ENCODE measurements at regions not wholly inside any gene's neighbourhood (a gene's known extent, or its start where the extent isn't known, plus 50 kb on each side); places are given as distances from the start of the nearest gene placed in this dataset.

DNA sequence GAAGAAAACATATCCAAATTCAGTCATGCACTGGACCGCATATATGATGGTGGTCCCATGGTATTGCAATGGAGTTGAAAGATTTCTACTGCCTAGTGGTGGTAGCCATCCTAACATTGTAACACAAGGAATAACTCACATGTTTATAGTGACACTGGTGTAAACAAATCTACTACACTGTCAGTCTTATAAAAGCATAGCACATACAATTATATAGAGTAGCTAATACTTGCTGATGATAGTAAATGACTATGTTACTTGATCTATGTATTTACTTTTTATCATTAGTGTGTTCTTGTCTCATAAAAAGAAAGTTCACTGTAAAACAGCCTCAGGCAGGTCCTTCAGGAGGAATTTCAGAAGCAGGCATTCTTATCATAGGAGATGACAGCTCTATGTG, 96.0 kb upstream of the CDIN1 start:
- H3K4me1 Mint-ChIP-seq (ENCODE audit: low read depth): no peaks in the 10 kb centered on the region
- no peaks in the 10 kb centered on the region for H3K36me3 Mint-ChIP-seq (ENCODE audit: insufficient read depth)
- DNase-seq: no peak
- H3K27me3 Mint-ChIP-seq (ENCODE audit: low read depth): no peaks in the 10 kb centered on the region
- H3K4me3 Mint-ChIP-seq: no peak overlapping the region
- no peaks in the 10 kb centered on the region for H3K9me3 Mint-ChIP-seq
- no peak for ATAC-seq

DNA sequence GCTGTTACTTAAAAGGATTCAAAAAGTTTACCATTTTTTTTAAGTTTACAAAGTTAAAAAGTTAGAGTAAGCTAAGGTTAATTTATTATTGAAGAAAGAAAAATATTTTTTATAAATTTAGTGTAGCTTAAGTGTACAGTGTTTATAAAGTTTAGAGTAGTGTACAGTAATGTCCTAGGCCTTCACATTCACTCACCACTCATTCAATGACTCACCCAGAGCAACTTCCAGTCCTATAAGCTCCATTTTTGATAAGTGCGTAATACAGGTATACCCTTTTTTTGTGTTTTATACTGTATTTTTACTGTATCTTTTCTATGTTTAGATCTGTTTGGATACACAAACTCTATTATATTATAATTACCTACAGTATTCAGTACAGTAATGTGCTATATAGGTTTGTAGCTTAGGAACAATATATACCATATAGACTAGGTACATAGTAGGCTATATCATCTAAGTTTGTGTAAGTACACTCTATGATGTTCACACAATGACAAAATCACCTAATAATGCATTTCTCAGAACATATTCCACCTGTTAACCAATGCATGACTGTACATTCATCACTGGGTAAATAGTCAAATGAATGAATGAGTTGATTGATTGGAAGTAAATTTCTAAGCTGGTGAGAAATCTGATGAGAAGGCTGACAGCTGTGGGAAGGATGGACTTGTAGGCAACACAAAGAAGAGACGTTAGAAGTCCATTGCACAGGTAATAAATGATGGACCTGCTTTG, 95.2 kb upstream of the CDIN1 start:
- no peaks in the 10 kb centered on the region for H3K27me3 Mint-ChIP-seq (ENCODE audit: low read depth)
- no peaks in the 10 kb centered on the region for H3K9me3 Mint-ChIP-seq
- H3K36me3 Mint-ChIP-seq (ENCODE audit: insufficient read depth): no peaks in the 10 kb centered on the region
- ATAC-seq (no peak), DNase-seq (no peak)
- no peak overlapping the region for H3K4me3 Mint-ChIP-seq
- no peaks in the 10 kb centered on the region for H3K4me1 Mint-ChIP-seq (ENCODE audit: low read depth)

DNA sequence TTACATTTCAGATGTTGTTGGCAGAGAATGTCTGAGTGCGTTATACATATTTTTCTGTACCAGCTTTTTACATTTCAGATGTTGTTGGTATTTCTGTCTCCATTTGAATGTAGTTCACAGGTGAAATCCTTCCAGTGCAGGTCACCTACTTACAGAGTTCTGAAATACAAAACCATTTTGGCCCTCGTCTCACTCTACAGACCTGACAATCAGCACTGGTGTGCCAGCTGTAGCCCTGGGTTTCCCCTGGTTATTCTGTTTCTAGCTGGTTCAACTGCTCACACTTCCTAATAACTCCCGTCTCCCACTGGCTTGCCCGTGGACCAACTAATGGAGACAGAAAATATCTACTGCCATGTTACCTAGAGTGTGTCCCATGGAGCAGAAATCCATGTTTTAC, 87.5 kb upstream of the CDIN1 start:
- Mint-ChIP-seq H3K4me1 (ENCODE audit: low read depth) (no peaks in the 10 kb centered on the region), H3K27me3 (ENCODE audit: low read depth) (peaks cover 2% of the 10 kb centered on the region), H3K9me3 (no peaks in the 10 kb centered on the region), H3K36me3 (ENCODE audit: insufficient read depth) (no peaks in the 10 kb centered on the region), H3K4me3 (no peak overlapping the region)
- no peak for ATAC-seq
- DNase-seq: no peak

DNA sequence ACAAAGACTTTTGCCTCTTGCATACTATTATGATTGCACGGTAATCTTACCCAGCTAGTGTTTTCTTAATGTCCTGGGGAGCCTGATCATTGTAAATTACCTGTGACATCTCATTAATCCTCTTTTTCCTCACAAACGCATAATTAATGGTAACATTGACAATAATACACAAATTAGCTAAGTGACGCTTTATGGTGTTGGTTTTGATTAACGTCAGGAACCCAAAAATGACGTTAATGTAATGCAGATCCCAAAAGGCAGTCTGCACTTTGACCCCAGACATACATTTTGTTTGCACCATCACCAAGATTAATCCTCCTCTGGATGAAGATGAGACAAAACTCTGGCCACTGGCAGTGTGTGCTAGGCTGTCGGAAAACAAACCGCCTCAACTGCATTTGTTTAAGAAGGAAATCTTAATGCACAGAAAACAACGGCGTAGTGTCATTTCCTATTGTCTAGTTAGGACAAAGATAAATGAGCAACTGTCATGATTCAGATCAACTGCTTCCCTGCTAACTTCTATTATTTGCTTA, 83.9 kb upstream of the CDIN1 start:
- ATAC-seq: no peak
- Mint-ChIP-seq H3K4me1 (ENCODE audit: low read depth) (no peaks in the 10 kb centered on the region), H3K4me3 (no peak overlapping the region), H3K9me3 (no peaks in the 10 kb centered on the region), H3K27me3 (ENCODE audit: low read depth) (peaks cover 8% of the 10 kb centered on the region), H3K36me3 (ENCODE audit: insufficient read depth) (no peaks in the 10 kb centered on the region)
- DNase-seq: no peak

DNA sequence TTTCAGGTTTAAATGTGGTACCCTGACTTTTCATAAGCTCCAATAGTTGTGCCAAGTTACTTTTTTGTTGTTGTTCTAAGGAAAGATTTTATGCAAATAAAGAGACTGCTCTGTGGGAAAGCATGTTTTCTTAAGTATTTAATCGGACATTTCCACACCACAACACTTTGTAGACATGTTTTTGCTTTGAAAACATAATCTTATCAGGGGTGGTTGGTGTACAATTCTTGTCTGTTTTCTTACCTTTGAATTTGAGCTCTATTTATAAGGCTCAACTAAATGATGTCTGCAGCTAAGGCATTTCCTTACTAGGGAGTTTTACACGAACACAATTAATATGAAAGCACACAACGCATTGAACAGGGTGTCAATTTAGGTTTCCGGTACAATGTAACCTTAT, 81.5 kb upstream of the CDIN1 start:
- no peak overlapping the region for H3K4me3 Mint-ChIP-seq
- no peak for DNase-seq
- H3K27me3 Mint-ChIP-seq (ENCODE audit: low read depth): peaks cover 8% of the 10 kb centered on the region
- ATAC-seq: no peak
- no peaks in the 10 kb centered on the region for H3K9me3 Mint-ChIP-seq
- no peaks in the 10 kb centered on the region for H3K4me1 Mint-ChIP-seq (ENCODE audit: low read depth)
- H3K36me3 Mint-ChIP-seq (ENCODE audit: insufficient read depth): no peaks in the 10 kb centered on the region

DNA sequence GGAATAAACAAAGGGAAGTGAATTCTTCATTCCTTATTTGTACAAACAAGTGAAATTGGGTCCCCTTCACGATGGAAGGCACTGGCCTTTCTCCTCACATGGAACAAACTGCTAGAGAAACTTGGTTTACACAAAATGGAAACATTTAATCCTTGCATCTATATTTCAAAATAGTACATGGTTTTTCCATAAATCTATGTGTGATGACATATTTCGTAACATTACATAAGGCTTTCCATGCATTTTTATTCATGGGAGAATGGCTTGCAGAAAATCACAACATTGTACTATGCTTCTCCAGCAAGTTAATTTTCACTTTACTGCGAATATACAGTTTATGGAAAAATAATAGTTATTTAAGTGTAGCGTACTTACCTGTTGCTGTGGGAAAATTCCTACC, 81.0 kb upstream of the CDIN1 start:
- no peak for DNase-seq
- no peak overlapping the region for H3K4me3 Mint-ChIP-seq
- no peaks in the 10 kb centered on the region for H3K36me3 Mint-ChIP-seq (ENCODE audit: insufficient read depth)
- H3K27me3 Mint-ChIP-seq (ENCODE audit: low read depth): peaks cover 8% of the 10 kb centered on the region
- no peaks in the 10 kb centered on the region for H3K9me3 Mint-ChIP-seq
- no peak for ATAC-seq
- no peaks in the 10 kb centered on the region for H3K4me1 Mint-ChIP-seq (ENCODE audit: low read depth)

DNA sequence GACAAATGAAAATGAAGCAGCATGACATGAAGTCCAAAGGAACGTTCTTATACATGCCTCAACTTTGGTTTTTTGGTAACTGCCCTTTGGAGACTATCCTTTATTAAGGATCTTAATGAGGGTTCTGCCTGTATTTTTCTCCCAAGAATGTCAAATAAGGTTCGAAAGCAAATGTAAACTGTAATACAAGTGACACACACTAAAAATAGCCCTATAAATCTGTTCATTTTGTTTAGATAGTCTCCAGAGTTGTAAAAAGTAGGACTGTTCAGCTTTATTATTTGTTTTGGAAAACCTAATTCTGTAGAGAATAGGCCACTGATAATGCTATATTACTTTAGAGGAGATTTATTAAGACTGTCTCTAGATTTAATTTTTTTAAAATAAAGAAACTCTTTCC, 80.5 kb upstream of the CDIN1 start:
- no peak for DNase-seq

DNA sequence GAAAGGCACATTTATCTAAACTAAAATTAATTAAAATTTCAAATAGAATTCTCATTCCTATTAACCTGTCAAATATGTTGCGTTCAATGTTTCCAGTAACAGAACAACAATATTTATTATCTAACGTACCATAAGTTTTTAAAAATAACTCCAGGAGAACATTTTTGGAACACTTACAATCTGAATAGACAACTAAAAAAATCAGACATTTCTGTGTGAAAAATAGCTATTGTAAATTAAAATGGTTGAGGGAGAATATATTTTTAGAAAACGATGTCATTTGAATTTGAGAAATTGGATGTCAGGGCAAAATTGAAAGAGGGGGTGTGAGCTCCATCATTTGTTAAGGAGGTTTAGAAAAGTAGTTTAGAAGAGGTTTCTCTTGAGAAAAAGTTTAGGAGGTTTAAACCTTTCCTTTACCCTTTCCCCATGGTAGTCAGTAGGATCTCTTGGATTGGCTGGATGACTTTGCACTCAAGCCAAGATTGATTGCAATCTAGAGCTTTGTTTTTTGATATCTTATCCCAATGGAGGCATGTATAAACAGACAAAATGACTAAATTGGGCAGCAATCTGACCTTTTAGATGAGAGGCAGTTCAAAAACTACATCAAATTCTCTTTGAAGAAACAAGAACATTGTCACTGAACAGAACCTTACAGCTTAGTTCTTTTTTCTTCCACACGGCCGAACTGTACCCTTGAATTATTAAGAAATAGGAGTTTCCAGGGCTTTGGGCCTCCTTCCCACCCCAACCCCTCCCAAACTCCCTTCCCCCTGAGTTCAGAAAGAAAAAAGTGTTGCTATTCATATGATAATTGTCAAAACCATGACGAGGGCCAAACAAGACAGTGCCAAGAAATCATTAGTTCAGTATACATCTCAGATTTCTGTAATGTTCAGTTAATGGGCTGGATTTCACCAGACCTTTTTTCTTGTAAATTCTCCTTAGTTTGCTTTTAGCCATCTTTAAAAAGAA, 79.7 kb upstream of the CDIN1 start:
- ATAC-seq (no peak), DNase-seq (no peak)
- no peaks in the 10 kb centered on the region for H3K9me3 Mint-ChIP-seq
- H3K27me3 Mint-ChIP-seq (ENCODE audit: low read depth): peaks cover 6% of the 10 kb centered on the region
- H3K4me3 Mint-ChIP-seq: no peak overlapping the region
- H3K36me3 Mint-ChIP-seq (ENCODE audit: insufficient read depth): no peaks in the 10 kb centered on the region
- H3K4me1 Mint-ChIP-seq (ENCODE audit: low read depth): no peaks in the 10 kb centered on the region

More for the DNA sequence above, 80.5 kb upstream of the CDIN1 start:
- Mint-ChIP-seq H3K27me3 (ENCODE audit: low read depth) (peaks cover 8% of the 10 kb centered on the region), H3K4me1 (ENCODE audit: low read depth) (no peaks in the 10 kb centered on the region), H3K9me3 (no peaks in the 10 kb centered on the region), H3K36me3 (ENCODE audit: insufficient read depth) (no peaks in the 10 kb centered on the region), H3K4me3 (no peak overlapping the region)
- no peak for ATAC-seq

DNA sequence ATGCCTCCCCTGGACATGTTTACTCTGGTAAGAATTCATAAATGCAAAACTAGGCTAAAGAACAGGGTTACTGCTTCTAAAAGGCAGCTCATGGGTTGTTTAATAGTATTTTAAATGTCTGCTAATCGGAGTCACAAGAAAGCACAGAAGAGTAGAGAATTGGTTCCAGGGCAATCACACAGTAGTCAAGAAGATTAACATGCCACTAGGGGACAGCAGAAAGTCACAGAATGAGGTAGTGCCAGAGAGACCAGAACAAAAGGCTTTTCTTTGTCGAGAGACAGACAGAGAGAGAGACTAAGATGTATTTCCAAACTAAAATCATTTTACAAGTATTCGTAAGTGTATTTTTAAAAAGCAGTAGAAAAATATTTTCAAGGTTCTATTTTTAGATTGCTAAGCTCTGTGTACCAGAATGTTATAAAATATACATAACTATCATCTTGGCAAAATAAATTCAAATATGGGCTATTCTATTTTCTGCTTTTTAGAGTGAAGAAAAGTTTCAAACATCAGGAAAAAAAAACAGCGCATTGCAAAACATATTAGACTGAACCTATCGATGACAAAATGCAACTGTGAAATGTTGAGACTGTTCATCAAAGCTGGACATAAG, 78.3 kb upstream of the CDIN1 start:
- Mint-ChIP-seq H3K9me3 (no peaks in the 10 kb centered on the region), H3K36me3 (ENCODE audit: insufficient read depth) (no peaks in the 10 kb centered on the region), H3K4me3 (no peak overlapping the region), H3K4me1 (ENCODE audit: low read depth) (no peaks in the 10 kb centered on the region), H3K27me3 (ENCODE audit: low read depth) (peaks cover 8% of the 10 kb centered on the region)
- no peak for DNase-seq
- no peak for ATAC-seq

DNA sequence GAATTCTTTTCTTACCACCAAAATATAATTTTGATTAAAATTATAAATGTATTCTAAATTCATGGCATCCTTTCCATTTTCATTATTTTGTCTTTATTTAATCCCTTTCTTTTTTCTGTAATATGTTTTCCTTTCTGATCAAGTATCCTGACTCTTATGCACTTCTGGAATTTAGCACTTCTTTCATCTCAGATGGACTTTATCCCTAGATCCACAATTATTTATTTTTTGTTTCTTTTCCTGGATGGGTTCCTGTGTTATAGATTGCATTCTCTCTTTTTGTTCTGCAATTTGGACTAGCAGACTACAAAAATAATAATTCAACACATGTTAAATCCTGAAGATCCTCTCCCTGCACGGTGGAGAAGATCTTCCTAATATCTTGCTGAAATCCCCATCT, 76.9 kb upstream of the CDIN1 start:
- H3K36me3 Mint-ChIP-seq (ENCODE audit: insufficient read depth): no peaks in the 10 kb centered on the region
- H3K27me3 Mint-ChIP-seq (ENCODE audit: low read depth): peaks cover 8% of the 10 kb centered on the region
- H3K9me3 Mint-ChIP-seq: no peaks in the 10 kb centered on the region
- no peaks in the 10 kb centered on the region for H3K4me1 Mint-ChIP-seq (ENCODE audit: low read depth)
- ATAC-seq (no peak), DNase-seq (no peak)
- no peak overlapping the region for H3K4me3 Mint-ChIP-seq

DNA sequence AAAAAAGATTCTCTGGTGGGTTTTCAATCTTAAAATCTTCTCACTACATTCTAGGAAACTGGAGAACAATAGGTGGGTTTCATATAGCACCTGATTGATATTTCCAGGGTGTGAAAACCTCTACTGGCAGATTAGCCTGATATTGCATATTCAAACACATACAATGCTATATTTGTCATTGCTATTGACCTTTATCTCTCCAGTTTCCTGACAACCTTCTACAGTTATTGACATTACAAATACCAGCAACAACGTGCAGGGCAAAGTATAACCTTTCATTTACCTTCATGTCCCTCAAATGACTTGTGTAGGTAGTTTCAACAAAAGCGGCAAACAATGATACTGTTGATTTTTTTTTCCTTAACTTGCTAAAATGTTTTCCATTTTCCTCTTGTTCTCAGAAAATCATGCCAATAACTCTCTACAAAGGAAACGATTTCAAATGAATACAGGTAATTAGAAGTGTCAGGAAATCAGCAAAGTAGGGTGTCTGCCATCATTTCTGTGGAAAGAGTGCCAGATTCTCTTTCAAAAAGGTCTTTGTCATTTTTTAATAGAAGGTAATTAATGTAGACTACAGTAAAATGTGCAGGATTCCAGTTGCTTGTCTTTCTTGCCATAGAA, 72.6 kb upstream of the CDIN1 start:
- Mint-ChIP-seq H3K4me1 (ENCODE audit: low read depth) (no peaks in the 10 kb centered on the region), H3K36me3 (ENCODE audit: insufficient read depth) (no peaks in the 10 kb centered on the region), H3K4me3 (no peak overlapping the region), H3K27me3 (ENCODE audit: low read depth) (peaks cover 4% of the 10 kb centered on the region), H3K9me3 (no peaks in the 10 kb centered on the region)
- ATAC-seq (no peak), DNase-seq (no peak)

DNA sequence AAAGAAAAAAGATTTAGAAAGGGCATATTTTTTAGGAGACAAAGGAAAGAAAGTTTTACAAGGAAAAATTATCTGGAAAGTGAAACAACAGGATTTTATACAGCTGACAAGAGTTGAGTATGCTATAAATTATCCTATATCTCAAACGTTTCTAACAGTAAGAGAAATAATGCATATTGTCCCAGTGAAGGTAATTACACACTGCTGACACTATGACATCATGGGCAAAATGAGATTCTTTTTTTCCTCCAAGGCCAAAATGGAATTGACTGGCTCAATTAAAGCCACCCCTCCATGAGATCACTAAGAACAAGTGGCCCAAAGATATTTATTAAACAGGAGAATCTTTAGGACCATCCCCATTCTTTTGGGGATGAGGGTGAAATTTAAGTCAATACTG, 72.0 kb upstream of the CDIN1 start:
- H3K9me3 Mint-ChIP-seq: no peaks in the 10 kb centered on the region
- peaks cover 4% of the 10 kb centered on the region for H3K27me3 Mint-ChIP-seq (ENCODE audit: low read depth)
- ATAC-seq: no peak
- DNase-seq: no peak
- no peaks in the 10 kb centered on the region for H3K4me1 Mint-ChIP-seq (ENCODE audit: low read depth)
- no peaks in the 10 kb centered on the region for H3K36me3 Mint-ChIP-seq (ENCODE audit: insufficient read depth)
- no peak overlapping the region for H3K4me3 Mint-ChIP-seq

DNA sequence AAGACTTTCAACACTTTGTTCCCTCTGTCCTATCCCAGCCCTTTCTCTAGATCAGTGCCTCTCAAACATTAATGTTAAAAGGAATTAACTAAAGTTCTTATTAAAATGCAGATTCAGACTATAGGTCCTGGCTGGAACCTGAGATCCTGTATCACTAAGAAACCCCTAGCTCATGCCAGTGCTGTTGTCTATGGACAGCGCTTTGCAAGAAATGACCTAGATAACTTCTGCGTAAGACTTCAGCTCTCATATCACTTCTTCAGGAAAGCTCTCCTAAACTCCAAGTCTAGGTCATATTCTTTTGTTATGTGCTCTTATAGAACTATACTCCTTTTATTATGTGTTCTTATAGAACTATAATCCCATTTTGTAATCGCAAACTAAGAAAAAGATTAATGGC, 67.8 kb upstream of the CDIN1 start:
- DNase-seq: no peak
- peaks cover 2% of the 10 kb centered on the region for H3K27me3 Mint-ChIP-seq (ENCODE audit: low read depth)
- no peaks in the 10 kb centered on the region for H3K9me3 Mint-ChIP-seq
- H3K4me3 Mint-ChIP-seq: no peak overlapping the region
- no peaks in the 10 kb centered on the region for H3K4me1 Mint-ChIP-seq (ENCODE audit: low read depth)
- ATAC-seq: no peak
- H3K36me3 Mint-ChIP-seq (ENCODE audit: insufficient read depth): no peaks in the 10 kb centered on the region

DNA sequence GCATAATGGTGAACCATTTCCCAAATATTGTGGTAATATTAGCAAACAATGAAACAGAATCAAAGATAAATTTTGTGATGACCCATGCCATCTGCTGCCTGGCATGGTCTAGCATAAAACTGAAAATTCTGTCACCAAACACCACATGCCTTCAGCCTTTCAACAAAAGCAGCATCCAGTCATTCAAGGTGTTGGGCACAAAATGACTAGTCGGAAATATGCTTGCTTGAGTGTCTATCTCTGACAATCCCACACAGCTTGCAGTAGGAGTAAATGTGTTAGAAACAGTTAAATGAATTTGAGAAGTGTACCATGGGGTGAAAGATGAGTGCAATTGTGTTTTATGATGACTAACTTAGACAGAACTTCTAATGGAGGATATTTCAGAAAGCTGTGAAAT, 61.7 kb upstream of the CDIN1 start:
- DNase-seq (no peak), ATAC-seq (no peak)

More for the DNA sequence above, 61.7 kb upstream of the CDIN1 start:
- no peaks in the 10 kb centered on the region for H3K4me1 Mint-ChIP-seq (ENCODE audit: low read depth)
- H3K27me3 Mint-ChIP-seq (ENCODE audit: low read depth): peaks cover 3% of the 10 kb centered on the region
- H3K9me3 Mint-ChIP-seq: no peaks in the 10 kb centered on the region
- no peak overlapping the region for H3K4me3 Mint-ChIP-seq
- H3K36me3 Mint-ChIP-seq (ENCODE audit: insufficient read depth): no peaks in the 10 kb centered on the region

All from activated T-cell treated with anti-CD3 and anti-CD28 coated beads, Interleukin-2, amount 50 U/mL, for 4 hours (primary cell).